GM19351 (cell line): ENCODE measurements at regions not wholly inside any gene's neighbourhood (a gene's known extent, or its start where the extent isn't known, plus 50 kb on each side); places are given as distances from the start of the nearest gene placed in this dataset.

ENCODE experiments used
- ATAC-seq: cut with Tn5 transposase; IDR thresholded peaks from one replicate; pipeline ENCODE4 v1.9.1; 2021; ENCODE audit warnings: mild to moderate bottlenecking, moderate library complexity; ENCODE audit not compliant: unreplicated experiment

DNA sequence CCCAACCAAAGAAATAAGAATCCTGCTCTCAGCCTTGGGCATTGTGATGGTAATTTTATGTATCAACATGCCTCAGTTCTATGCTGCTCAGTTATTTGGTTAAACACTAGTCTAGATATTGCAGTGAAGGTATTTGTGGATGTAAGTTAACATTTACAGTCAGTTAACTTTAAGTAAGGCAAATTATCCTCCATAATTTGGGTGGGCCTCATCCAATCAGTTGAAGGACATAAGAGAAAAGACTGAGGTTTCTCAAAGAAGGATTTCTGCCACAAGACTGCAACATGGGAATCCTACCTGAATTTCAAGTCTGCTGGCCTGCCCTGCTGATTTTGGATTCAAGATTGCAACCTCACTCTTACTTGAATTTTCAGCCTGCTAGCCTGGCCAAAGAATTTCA is 975.5 kb upstream of the ACVR2A start:
- no peak for ATAC-seq

DNA sequence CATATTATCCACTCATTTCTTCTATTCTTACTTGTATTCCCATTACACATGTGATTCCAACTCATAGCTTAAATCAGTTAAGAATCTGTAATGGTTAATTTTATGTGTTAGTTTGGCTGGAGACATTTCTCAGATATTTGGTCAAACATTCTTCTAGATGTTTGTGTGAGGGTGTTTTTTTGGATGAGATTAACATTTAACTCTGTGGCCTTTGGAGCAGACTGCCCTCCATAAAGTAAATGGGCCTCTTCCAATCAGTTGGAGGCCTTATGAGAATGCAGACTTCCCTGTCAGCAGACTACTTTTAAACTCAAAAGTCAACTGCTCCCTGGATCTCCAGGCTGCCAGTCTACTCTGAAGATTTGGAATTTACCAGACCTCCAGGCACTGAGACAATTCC is 976.8 kb upstream of the ACVR2A start:
- ATAC-seq, result no peak

DNA sequence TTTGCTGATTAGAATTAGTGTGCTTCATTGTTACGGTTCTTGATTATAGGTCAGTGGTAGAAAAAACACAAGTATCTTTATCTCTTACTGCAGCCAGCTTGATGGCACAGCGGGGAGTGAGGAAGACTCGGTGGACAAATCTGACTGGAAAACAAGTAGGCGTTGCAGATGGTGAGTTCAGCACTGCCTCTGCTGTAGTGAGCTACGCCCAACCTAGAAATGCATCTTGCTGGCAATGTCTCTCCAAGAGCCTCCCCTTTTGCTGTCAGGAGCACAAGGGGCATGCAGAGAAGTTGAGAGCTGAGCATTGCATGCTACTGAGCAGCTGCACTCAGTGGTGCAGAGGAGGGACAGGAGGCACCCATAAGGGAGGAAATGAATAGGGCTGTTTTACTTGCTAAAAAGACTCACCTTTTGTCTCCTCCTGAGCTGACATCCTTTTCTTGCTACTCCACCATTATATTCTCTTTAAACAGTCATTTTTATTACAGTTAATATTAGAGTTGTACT is 977.3 kb upstream of the ACVR2A start:
- ATAC-seq, result no peak

DNA sequence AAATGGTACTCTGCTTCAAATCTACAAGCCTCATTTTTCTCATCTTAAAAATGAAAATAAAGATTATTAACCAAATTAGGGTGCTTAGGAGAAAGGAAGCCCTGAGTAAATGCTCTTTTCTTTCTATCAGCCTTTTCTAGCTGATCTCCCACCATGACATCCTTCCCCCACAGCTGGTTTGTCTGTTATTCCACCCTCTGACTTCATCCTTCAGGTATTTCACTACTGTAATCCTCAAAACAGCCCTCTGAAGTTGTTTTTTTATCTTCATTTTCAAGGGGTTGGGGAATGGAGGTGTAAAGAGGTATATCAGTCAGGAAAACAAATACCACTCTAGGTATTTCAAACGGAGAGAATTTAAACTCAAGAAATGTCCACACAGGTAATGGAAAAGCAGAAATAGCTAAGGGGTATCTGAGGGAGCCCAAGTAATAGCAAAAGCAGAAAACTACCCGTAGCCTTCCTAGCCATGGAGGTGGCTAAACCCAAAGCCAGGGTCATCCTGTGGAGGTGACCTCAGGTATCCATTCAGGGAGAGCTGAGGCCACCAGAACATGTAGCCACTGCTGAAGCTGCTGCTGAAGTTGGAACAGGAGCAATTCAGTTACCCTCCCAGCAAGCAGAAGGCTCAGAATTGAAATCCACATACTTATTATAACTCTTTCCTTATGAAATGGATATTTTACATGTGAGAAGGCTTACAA is 990.9 kb upstream of the ACVR2A start:
- no peak for ATAC-seq

DNA sequence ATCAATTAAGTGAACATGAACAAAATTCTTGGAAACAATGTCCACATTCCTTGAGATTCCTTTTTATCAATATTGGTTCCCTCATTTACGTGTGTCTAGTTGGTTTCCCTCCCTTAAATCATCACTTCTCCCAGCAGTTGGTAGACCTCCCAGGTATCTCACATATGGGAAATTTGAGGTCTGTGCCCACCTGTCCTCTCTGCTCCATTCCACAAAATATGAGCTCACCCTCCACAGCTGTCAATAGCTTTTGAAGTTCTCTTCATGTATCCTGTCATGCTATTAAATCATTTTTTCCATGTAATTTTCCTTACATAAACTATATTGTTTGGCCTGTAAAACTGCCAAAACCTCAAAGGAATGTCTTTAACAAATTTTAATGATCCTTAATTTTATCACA is 992.2 kb upstream of the ACVR2A start:
- ATAC-seq, result no peak

DNA sequence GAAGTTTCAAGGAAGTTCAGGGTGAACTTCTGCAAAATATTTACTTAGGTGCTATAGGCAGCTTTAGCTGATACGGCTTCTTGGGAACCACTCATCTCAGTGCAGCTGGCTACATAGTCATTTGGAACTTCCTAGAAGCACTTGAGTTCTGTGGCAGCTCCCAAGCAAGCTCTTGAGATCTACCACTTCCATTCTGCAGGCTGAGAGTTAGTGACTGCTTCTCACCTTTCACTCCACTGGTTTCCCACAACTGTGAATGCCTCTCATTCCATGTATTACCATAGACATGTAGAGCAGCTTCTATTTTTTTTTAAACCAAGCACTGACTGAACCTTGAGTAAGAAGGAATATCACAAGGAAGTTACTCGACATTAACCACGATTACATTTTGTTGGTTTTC is 994.1 kb upstream of the ACVR2A start:
- no peak for ATAC-seq

DNA sequence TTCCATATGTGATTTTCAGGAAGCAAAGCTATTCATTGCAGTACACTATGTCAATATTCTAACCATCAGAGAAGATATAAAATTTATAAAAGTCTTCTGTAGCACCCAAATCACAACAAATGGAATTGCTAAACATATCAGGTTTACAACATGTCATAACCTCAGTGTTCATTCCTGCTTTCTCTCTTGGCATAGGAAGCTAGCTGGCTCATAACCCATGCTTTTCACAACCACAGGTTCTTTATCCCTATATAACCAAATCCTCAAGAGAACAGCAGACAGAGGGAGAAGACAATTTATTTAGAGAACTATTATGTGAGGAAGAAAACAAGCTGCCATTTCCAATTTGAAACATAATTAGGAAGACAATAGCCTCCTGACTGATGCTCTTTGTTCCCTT is 997.0 kb upstream of the ACVR2A start:
- no peak for ATAC-seq

DNA sequence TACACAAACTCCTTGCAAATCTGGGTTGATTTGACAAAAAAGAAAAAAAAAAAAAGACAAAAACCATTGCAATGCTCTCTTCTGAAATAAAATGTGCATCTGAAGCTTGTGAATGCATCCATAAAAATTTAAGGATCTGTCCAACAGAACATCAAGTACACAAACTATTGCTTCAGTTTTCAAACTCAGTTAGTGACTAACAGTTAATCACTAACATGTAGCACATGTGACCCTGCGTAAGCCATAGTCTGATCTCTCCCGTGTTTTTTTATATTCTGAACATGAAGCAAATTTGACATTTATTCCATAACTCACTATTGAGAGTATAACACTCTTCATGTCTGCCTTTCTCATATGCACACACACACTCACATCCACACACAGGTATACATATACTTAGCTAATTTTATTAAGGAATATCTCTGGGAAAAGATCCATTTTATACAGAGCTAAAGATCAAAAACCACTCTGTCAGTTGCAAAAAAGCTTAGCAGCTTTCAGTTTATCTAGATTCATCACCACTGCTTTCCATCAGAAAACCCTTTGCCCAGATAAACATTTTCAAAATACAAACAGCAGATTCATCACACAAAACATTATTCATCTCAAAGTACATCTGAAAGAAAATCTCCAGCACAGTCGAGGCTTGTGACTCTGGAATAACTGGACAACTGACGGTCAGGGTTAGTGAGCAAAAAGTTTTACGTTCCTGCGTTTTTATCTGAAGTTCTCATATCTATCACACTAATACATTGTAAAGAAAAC is 1000.4 kb upstream of the ACVR2A start:
- no peak for ATAC-seq

DNA sequence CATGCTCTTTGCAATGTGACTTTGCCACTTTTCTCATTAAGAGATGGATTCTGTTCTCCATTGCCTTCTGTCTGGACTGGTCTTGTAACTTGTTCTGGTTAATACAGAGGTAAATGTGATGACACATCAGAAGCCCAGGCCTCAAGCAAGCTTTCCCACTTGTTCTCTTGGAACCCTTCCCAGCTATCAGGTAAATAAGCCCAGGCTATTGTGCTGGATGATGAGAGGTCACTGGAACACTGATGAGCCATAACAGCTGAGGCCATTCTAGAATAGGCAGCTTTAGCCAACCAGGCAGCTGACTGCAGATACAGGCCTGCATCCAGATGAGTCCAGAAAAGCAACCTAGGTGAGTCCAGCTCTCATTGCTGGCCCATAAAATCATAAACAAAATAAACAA is 1007.0 kb upstream of the ACVR2A start:
- ATAC-seq, result no peak

DNA sequence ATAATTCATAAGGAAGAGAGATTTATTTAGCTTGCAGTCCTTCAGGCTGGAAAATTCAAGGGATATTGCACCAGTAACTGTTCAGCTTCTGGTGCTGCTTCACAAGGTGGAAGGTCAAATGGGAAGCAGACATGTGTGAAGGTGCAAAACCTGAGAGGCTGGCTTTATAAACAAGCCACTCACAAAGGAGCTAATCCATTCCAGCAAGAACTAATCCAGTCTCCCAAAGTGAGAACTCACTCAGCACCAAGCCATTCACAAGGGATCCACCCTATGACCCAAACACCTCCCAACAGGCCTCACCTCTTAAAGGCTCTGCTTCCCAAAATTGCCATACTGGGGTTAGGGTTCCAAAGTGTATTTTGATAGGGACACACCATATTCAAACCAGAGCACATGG is 1018.4 kb upstream of the ACVR2A start:
- ATAC-seq, result no peak

DNA sequence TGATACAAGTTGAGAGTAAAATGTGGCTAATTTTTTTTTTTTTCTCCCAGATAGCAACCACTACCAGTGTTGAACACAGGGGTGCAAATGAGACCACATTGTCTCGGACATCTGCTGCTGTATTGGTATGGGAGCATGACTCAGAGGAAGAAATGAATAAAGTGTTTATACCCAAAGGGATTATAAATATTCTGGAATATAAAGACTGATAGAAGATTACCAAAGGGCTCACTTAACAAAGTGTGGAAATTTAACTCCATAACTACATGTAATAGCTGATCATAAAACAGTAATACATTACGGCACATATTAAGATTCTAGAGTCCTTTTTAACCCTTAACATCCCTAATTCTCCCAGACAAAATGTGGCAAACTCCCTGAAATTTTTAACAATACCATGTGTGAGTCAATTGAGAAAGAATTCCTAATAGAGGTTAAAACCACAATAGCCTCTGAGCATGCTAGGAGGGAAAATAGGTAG is 1023.0 kb upstream of the ACVR2A start:
- no peak for ATAC-seq

DNA sequence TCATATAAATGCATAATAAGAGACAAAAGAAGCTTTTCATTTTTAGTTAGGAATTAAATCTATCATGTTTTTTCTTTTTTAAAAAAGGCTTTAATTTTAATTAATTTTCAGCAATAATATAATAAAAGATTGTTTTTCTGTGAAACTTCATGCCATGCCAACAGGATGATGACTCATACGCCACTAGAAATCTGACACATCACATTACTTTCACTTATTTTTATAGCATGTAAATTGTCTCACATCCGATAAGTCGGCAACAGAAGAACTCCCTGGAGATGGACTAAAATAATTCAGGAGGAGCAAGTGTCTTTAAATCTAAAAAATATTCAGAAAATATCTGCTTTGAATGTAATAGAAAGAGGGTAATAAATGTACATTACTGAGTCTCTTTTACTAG is 1024.2 kb upstream of the ACVR2A start:
- no peak for ATAC-seq

DNA sequence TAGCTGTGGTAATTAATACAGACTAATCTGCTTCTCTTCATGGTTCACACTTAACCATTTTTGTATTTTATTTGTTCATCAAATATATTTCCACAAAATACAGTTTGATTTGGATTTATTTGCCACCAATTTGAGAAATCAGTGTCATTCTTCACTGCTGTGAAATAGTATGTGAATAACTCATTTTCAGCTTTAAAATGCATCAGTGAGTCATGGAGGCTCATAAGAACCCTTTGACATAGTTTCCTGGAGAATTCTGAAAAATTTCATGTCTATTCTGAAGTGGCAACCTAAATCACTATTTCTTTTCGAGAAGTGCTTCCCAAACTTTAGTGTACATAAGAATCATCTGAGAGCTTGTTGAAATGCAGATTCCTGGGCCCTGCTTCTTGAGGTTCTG is 1026.7 kb upstream of the ACVR2A start:
- no peak for ATAC-seq

DNA sequence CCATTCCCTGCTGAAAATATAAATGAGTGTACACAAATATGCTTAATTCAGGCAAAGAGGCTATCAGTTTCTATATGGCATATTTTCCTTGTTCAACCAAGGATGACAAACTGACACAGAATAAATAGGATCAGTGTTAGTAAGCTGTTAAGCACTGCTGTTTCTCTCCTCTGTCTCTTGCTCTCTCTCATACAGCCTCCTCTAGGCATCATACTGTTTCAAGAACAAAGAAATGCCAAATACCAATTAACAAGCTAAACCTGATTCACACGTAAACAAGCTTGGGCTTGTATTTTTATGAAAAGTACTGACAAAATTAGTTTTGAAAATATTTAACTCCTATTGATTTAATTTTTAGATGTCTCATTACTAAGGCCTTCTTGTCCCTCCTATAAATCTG is 1027.2 kb upstream of the ACVR2A start:
- no peak for ATAC-seq

DNA sequence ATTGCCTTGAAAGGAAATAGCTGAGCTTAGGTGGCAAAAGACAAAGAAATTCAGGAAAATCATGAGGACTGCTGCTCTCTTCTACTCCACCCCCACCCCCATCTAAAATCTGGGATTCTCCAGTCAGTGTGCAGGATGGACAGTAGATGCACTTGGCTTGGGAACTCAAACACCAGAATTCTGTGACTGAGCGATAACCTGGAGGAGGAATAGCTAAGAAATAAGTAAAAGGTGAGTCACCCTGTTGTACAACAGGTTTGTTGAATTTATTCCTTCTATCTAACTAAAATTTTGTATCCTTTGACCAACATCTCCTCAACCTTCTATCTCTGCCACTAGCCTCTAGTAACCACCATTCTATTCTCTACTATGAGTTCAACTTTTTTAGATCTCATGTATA is 1029.9 kb upstream of the ACVR2A start:
- ATAC-seq, result no peak

DNA sequence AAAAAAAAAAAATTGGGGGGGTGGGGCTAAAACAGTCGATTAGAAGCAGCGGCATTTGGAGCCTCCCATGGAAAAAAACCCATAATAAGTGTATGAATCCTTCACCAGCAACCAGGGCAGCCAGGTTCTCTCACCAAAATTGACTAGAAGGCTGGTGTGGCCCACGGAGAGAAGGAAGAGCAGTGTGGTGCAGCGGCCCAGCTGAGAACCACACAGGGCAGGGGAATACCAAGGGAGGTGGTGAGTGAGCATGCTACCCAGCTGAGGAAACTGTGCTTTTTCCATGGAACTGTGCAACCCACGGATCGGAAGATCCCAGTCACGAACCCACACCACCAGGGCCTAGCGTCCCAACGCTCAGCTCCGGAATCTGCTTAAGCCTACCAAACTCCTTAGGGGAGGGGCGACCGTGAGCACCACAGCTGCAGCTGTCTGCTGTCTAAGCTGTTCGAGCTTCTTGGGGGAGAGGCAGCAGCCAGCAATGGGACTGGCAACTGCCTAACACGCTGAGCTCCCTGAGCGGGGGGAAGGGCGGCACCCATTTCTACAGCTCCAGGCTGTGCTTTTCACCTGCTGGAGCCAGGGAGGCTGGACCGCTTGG is 1037.2 kb upstream of the ACVR2A start:
- ATAC-seq, result no peak

DNA sequence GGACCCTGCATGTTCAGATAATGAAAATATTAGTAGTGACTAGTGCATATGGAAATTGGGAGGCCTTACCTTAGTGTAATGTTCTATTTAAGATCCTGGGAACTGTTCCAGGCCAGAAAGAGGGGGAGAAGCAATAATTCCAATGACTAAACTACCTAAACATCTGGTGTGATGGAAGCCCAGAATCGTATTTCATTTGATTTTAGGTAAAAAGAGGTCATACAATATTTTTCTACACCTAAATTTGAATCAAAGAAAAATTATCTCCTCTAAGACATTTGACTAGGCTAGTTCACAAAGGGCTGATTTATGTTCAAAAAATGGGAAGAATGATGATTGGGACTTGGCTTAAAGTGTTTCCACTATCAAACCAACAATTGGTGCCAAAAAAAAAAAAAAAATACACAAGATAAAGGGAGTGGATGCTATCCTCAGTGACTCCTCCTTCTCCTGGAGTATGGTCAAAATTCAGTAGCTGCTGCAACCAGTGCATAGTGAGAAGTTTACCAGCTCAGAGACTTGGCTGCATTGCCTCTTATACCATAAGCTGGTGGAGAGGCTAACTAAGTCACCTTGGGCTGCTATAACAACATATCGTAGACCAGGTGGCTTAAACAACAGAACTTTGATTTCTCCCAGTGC is 1038.3 kb upstream of the ACVR2A start:
- ATAC-seq, result no peak

DNA sequence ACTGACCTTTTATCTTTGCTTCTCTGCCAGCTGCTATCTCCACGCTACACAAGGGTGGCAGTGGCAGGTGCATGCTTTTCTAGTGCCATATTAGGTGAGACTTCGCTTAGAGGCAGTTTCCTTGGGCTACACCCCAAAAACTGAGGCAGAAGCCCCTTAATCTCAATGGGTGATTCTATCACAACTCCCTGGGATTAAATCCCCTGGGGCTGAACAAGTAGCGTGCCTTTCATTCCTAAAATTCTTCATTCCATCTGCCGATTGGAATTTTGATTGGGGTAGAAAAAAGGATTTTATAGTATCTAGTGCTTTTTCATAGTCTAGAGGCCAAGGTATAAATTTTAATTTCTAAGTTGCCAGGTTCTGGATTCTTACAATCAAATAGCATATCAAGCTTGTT is 1040.5 kb upstream of the ACVR2A start:
- no peak for ATAC-seq

DNA sequence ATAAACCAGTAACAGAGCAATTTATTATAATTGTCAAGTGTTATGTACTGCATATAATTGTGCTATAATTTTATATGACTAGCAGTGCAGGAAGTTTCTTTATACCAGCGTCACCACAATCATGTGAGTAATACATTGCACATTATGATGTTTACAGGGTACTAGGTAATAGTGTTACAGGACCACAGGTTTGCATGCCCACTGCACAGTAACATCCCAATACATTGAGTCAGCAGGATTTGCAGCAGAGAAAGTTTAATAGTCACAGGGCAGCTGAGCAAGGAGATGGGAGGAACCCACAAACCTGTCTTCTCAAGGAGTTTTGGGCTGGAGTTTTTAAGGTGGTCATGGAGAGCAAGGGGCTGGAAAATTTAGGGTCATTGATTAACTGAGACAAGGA is 1042.9 kb upstream of the ACVR2A start:
- no peak for ATAC-seq

DNA sequence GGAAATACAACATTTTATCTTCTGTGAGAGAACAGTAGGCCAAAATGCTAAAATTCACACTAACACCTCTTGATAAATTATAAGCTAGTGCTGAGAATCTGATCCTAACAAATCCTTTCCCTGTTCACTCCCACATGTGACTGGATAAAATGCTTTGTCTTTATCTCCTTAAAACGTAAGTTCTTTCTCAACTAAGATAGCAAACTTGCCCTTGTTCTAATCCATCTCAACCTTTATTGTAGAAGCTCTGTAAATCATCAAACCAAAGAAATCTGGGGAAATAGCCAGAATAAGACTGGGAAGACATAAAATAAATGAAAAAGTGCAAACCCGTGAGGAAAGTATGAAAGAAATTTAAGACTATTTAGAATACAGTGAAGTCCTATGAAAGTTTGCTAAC is 1058.4 kb upstream of the ACVR2A start:
- no peak for ATAC-seq

DNA sequence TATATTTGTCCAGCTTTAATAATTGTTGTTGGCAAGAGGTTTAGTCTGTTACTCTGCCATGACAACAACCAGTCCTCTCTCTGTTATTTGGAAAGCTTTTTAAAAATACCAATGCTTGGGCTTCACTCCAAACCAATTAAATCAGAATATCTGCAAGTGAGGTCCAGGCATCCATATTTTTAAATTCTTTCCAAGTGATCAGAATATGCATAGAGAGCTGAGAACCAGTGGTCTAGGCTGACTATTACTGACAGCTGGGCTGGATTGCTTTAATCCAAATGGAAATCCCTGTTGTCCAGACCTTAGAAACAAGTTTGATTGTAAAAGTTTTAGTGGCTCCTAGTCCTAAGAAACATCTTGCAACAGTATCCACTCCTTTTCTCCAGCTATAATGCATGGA is 1059.7 kb upstream of the ACVR2A start:
- no peak for ATAC-seq

DNA sequence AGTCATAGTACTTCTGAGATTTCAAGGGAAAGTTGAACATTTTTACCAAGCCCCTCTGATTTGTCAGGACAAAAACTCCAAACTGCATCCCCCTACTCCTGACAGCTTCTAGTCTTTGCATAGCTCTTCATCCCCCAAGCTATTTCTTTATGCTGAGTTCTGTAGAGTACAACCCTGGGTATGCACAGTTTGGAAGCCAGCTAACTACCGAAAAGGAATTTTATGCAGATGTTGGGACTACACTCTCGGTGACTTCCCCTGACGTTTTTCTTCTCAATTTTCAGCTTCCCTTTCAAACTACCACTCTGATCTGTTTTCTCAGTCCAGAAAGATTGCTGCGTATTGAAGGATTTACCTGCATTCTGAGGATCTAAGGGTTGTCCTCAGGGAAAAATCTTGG is 1060.2 kb upstream of the ACVR2A start:
- ATAC-seq, result no peak
